NCI-H128 (cell line): ENCODE measurements at regions not wholly inside any gene's neighbourhood (a gene's known extent, or its start where the extent isn't known, plus 50 kb on each side); places are given as distances from the start of the nearest gene placed in this dataset.
"Not testable (repeated sequence)": the region's sequence is repeated elsewhere in the genome, so short reads cannot be mapped to it uniquely, and the experiment has no call there.

Experiments
- DNase-seq: peaks from one replicate; lab custom pipeline; 2025; ENCODE audit not compliant: unreplicated experiment; lab: John Stamatoyannopoulos, UW

- DNase-seq: no peak
Measured at GRCh38 chr4:34972189-34972588, 1272.1 kb downstream of the ARAP2 start.

GRCh38 chr4:34973650-34974312 lies 1270.5 kb downstream of the ARAP2 start:
- no peak for DNase-seq

GRCh38 chr4:34974313-34974680 lies 1270.0 kb downstream of the ARAP2 start:
- DNase-seq: no peak

GRCh38 chr4:35021222-35021621 lies 1223.1 kb downstream of the ARAP2 start:
- not testable (repeated sequence) for DNase-seq

- no peak for DNase-seq
Measured at GRCh38 chr4:35025152-35025834, 1219.0 kb downstream of the ARAP2 start.

GRCh38 chr4:35038079-35038805 lies 1206.1 kb downstream of the ARAP2 start:
- DNase-seq: no peak

- DNase-seq: no peak
Measured at GRCh38 chr4:35038845-35039244, 1205.5 kb downstream of the ARAP2 start.

- no peak for DNase-seq
Measured at GRCh38 chr4:35052546-35052945, 1191.8 kb downstream of the ARAP2 start.

GRCh38 chr4:35063031-35063570 lies 1181.2 kb downstream of the ARAP2 start:
- no peak for DNase-seq

- no peak for DNase-seq
Measured at GRCh38 chr4:35066406-35066805, 1177.9 kb downstream of the ARAP2 start.

- DNase-seq: no peak
Measured at GRCh38 chr4:35080799-35081198, 1163.5 kb downstream of the ARAP2 start.

- no peak for DNase-seq
Measured at GRCh38 chr4:35087218-35087617, 1157.1 kb downstream of the ARAP2 start.

- no peak for DNase-seq
Measured at GRCh38 chr4:35100932-35101331, 1143.4 kb downstream of the ARAP2 start.

GRCh38 chr4:35102066-35102465 lies 1142.2 kb downstream of the ARAP2 start:
- no peak for DNase-seq

- peak; percentile 87 for DNase-seq
Measured at GRCh38 chr4:35105486-35105885, 1138.8 kb downstream of the ARAP2 start.

- no peak for DNase-seq
Measured at GRCh38 chr4:35106091-35106734, 1138.1 kb downstream of the ARAP2 start.

- no peak for DNase-seq
Measured at GRCh38 chr4:35124106-35124505, 1120.2 kb downstream of the ARAP2 start.

- peak; percentile 10 for DNase-seq
Measured at GRCh38 chr4:35125995-35126712, 1118.2 kb downstream of the ARAP2 start.

- no peak for DNase-seq
Measured at GRCh38 chr4:35138449-35138848, 1105.9 kb downstream of the ARAP2 start.

- DNase-seq: no peak
Measured at GRCh38 chr4:35147761-35148160, 1096.6 kb downstream of the ARAP2 start.
